ENCODE measurements at regions not wholly inside any gene's neighbourhood (a gene's known extent, or its start where the extent isn't known, plus 50 kb on each side); places are given as distances from the start of the nearest gene placed in this dataset.

DNA sequence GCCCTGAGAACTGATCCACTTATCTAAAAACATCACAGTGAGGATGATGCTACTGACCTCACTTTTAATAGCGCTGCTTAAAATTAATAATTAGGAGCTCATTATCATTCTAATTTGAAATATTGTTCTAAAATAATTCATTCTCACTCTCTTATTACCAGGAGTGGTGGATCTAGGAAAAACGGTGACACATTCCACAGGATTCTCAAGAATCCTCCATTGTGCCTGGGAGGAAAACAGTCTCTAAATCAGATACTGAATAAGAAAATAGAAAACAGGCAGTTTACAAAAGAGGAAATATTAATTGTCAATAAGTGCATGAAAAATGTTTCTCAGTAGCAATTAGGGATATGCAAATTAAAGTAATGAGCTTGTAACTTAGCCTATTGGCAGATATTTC lies 187.4 kb downstream of the TENT5A start:
- H3K4me2 ChIP-seq: no peak overlapping the region
- Mint-ChIP-seq H3K4me3 (no peak overlapping the region), H3K27ac (no peak overlapping the region), H3K9me3 (no peaks in the 10 kb centered on the region), H3K27me3 (ENCODE audit: insufficient read depth, low read depth, poor library complexity) (no peaks in the 10 kb centered on the region), H3K4me1 (peaks cover 14% of the 10 kb centered on the region; the same call in 2 of the 3 replicates), H3K36me3 (ENCODE audit: low read depth) (no peaks in the 10 kb centered on the region)
- DNase-seq (ENCODE audit: low spot score) (no peak), ATAC-seq (no peak)
- H4K20me1 ChIP-seq (replicated peaks; ENCODE audit: insufficient read depth): no peaks in the 10 kb centered on the region
- H3K9me2 ChIP-seq (ENCODE audit: insufficient read depth): no peaks in the 10 kb centered on the region; the same call in 1 of the 2 replicates
- H3K36me3 ChIP-seq (ENCODE audit: insufficient read depth): no peaks in the 10 kb centered on the region
- peaks cover 14% of the 10 kb centered on the region; the same call in 1 of the 2 replicates for H3K4me1 ChIP-seq (ENCODE audit: insufficient read depth)
- H3F3A ChIP-seq (replicated peaks; ENCODE audit: low read depth): no peaks in the 10 kb centered on the region
- H3K4me3 ChIP-seq: no peak overlapping the region
- TF ChIP-seq CREB1 (CRISPR knock-in tag; IDR thresholded peaks at IDR 0.05; ENCODE audit: low read depth): no peak
- no peak for TF ChIP-seq ZNF114 (CRISPR knock-in tag; IDR thresholded peaks at IDR 0.05)
- TF ChIP-seq, protein P1, sequence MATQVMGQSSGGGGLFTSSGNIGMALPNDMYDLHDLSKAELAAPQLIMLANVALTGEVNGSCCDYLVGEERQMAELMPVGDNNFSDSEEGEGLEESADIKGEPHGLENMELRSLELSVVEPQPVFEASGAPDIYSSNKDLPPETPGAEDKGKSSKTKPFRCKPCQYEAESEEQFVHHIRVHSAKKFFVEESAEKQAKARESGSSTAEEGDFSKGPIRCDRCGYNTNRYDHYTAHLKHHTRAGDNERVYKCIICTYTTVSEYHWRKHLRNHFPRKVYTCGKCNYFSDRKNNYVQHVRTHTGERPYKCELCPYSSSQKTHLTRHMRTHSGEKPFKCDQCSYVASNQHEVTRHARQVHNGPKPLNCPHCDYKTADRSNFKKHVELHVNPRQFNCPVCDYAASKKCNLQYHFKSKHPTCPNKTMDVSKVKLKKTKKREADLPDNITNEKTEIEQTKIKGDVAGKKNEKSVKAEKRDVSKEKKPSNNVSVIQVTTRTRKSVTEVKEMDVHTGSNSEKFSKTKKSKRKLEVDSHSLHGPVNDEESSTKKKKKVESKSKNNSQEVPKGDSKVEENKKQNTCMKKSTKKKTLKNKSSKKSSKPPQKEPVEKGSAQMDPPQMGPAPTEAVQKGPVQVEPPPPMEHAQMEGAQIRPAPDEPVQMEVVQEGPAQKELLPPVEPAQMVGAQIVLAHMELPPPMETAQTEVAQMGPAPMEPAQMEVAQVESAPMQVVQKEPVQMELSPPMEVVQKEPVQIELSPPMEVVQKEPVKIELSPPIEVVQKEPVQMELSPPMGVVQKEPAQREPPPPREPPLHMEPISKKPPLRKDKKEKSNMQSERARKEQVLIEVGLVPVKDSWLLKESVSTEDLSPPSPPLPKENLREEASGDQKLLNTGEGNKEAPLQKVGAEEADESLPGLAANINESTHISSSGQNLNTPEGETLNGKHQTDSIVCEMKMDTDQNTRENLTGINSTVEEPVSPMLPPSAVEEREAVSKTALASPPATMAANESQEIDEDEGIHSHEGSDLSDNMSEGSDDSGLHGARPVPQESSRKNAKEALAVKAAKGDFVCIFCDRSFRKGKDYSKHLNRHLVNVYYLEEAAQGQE (IDR thresholded peaks at IDR 0.05; ENCODE audit: unreplicated experiment): no peak
- TF ChIP-seq EZH2 (IDR thresholded peaks at IDR 0.05; ENCODE audit: low read depth, unreplicated experiment): no peak
- no peak for TF ChIP-seq ZNF331 (CRISPR knock-in tag; IDR thresholded peaks at IDR 0.05; ENCODE audit: low read depth)
- TF ChIP-seq POLR2AphosphoS5 (IDR thresholded peaks at IDR 0.05; ENCODE audit: low read depth): no peak
- TF ChIP-seq, protein P2, sequence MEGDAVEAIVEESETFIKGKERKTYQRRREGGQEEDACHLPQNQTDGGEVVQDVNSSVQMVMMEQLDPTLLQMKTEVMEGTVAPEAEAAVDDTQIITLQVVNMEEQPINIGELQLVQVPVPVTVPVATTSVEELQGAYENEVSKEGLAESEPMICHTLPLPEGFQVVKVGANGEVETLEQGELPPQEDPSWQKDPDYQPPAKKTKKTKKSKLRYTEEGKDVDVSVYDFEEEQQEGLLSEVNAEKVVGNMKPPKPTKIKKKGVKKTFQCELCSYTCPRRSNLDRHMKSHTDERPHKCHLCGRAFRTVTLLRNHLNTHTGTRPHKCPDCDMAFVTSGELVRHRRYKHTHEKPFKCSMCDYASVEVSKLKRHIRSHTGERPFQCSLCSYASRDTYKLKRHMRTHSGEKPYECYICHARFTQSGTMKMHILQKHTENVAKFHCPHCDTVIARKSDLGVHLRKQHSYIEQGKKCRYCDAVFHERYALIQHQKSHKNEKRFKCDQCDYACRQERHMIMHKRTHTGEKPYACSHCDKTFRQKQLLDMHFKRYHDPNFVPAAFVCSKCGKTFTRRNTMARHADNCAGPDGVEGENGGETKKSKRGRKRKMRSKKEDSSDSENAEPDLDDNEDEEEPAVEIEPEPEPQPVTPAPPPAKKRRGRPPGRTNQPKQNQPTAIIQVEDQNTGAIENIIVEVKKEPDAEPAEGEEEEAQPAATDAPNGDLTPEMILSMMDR (conservative IDR thresholded peaks at IDR 0.05; ENCODE audit: low read depth in 2 of 2): no peak
- TF ChIP-seq, protein P3, sequence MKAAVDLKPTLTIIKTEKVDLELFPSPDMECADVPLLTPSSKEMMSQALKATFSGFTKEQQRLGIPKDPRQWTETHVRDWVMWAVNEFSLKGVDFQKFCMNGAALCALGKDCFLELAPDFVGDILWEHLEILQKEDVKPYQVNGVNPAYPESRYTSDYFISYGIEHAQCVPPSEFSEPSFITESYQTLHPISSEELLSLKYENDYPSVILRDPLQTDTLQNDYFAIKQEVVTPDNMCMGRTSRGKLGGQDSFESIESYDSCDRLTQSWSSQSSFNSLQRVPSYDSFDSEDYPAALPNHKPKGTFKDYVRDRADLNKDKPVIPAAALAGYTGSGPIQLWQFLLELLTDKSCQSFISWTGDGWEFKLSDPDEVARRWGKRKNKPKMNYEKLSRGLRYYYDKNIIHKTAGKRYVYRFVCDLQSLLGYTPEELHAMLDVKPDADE (IDR thresholded peaks at IDR 0.05): no peak
- TF ChIP-seq NANOG (IDR thresholded peaks at IDR 0.05; ENCODE audit: borderline replicate concordance): no peak
- no peak for TF ChIP-seq STAT1 (IDR thresholded peaks at IDR 0.05; ENCODE audit: unreplicated experiment)
- no peak for TF ChIP-seq JUNB (IDR thresholded peaks at IDR 0.05; ENCODE audit: unreplicated experiment)
- TF ChIP-seq EZH2phosphoT487 (IDR thresholded peaks at IDR 0.05; ENCODE audit: unreplicated experiment): no peak
- TF ChIP-seq, protein P4, sequence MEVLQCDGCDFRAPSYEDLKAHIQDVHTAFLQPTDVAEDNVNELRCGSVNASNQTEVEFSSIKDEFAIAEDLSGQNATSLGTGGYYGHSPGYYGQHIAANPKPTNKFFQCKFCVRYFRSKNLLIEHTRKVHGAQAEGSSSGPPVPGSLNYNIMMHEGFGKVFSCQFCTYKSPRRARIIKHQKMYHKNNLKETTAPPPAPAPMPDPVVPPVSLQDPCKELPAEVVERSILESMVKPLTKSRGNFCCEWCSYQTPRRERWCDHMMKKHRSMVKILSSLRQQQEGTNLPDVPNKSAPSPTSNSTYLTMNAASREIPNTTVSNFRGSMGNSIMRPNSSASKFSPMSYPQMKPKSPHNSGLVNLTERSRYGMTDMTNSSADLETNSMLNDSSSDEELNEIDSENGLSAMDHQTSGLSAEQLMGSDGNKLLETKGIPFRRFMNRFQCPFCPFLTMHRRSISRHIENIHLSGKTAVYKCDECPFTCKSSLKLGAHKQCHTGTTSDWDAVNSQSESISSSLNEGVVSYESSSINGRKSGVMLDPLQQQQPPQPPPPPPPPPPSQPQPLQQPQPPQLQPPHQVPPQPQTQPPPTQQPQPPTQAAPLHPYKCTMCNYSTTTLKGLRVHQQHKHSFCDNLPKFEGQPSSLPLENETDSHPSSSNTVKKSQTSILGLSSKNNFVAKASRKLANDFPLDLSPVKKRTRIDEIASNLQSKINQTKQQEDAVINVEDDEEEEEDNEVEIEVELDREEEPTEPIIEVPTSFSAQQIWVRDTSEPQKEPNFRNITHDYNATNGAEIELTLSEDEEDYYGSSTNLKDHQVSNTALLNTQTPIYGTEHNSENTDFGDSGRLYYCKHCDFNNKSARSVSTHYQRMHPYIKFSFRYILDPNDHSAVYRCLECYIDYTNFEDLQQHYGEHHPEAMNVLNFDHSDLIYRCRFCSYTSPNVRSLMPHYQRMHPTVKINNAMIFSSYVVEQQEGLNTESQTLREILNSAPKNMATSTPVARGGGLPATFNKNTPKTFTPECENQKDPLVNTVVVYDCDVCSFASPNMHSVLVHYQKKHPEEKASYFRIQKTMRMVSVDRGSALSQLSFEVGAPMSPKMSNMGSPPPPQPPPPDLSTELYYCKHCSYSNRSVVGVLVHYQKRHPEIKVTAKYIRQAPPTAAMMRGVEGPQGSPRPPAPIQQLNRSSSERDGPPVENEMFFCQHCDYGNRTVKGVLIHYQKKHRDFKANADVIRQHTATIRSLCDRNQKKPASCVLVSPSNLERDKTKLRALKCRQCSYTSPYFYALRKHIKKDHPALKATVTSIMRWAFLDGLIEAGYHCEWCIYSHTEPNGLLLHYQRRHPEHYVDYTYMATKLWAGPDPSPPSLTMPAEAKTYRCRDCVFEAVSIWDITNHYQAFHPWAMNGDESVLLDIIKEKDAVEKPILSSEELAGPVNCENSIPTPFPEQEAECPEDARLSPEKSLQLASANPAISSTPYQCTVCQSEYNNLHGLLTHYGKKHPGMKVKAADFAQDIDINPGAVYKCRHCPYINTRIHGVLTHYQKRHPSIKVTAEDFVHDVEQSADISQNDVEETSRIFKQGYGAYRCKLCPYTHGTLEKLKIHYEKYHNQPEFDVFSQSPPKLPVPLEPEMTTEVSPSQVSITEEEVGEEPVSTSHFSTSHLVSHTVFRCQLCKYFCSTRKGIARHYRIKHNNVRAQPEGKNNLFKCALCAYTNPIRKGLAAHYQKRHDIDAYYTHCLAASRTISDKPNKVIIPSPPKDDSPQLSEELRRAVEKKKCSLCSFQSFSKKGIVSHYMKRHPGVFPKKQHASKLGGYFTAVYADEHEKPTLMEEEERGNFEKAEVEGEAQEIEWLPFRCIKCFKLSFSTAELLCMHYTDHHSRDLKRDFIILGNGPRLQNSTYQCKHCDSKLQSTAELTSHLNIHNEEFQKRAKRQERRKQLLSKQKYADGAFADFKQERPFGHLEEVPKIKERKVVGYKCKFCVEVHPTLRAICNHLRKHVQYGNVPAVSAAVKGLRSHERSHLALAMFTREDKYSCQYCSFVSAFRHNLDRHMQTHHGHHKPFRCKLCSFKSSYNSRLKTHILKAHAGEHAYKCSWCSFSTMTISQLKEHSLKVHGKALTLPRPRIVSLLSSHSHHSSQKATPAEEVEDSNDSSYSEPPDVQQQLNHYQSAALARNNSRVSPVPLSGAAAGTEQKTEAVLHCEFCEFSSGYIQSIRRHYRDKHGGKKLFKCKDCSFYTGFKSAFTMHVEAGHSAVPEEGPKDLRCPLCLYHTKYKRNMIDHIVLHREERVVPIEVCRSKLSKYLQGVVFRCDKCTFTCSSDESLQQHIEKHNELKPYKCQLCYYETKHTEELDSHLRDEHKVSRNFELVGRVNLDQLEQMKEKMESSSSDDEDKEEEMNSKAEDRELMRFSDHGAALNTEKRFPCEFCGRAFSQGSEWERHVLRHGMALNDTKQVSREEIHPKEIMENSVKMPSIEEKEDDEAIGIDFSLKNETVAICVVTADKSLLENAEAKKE (CRISPR knock-in tag; IDR thresholded peaks at IDR 0.05): no peak
- H2AFZ ChIP-seq: no peak overlapping the region
- H3K27me3 ChIP-seq (ENCODE audit: insufficient read depth): no peaks in the 10 kb centered on the region
- H3K79me2 ChIP-seq (replicated peaks; ENCODE audit: insufficient read depth): no peaks in the 10 kb centered on the region
- H3K27ac ChIP-seq (ENCODE audit: low read depth): peak overlapping the region; percentile 18; the same call in 1 of the 2 replicates

All from GM23338 (cell line).